Stimulated activated CD4-positive, alpha-beta T cell treated with anti-CD3 and anti-CD28 coated beads, Interleukin-15, amount 100 ng/mL, for 24 hours (primary cell): ENCODE measurements at regions not wholly inside any gene's neighbourhood (a gene's known extent, or its start where the extent isn't known, plus 50 kb on each side); places are given as distances from the start of the nearest gene placed in this dataset.

Experiments used
- DNase-seq: peaks from one replicate; pipeline ENCODE4 v3.0.0-alpha.2; 2020

- DNase-seq = no peak
Observed at GRCh38 chr18:1983746-1984515, 587.4 kb downstream of the METTL4 start.

- no peak for DNase-seq
Observed at GRCh38 chr18:1993866-1994265, 577.4 kb downstream of the METTL4 start.

GRCh38 chr18:1994471-1994870 lies 576.8 kb downstream of the METTL4 start:
- no peak for DNase-seq

GRCh38 chr18:1995041-1995612 lies 576.2 kb downstream of the METTL4 start:
- DNase-seq = no peak

GRCh38 chr18:1998121-1998520 lies 573.2 kb downstream of the METTL4 start:
- DNase-seq = no peak

GRCh38 chr18:1999387-1999786 lies 571.9 kb downstream of the METTL4 start:
- DNase-seq = no peak

- no peak for DNase-seq
Observed at GRCh38 chr18:2002151-2002550, 569.2 kb downstream of the METTL4 start.

- DNase-seq = no peak
Observed at GRCh38 chr18:2002604-2003003, 568.7 kb downstream of the METTL4 start.

- DNase-seq = no peak
Observed at GRCh38 chr18:2009942-2010697, 561.2 kb downstream of the METTL4 start.

- no peak for DNase-seq
Observed at GRCh38 chr18:2027016-2027415, 544.3 kb downstream of the METTL4 start.

GRCh38 chr18:2027756-2028155 lies 543.5 kb downstream of the METTL4 start:
- no peak for DNase-seq

- DNase-seq = no peak
Observed at GRCh38 chr18:2028986-2029385, 542.3 kb downstream of the METTL4 start.

- no peak for DNase-seq
Observed at GRCh38 chr18:2030647-2031046, 540.7 kb downstream of the METTL4 start.

- no peak for DNase-seq
Observed at GRCh38 chr18:2032036-2032435, 539.3 kb downstream of the METTL4 start.

- DNase-seq = no peak
Observed at GRCh38 chr18:2035056-2035455, 536.2 kb downstream of the METTL4 start.

GRCh38 chr18:2036086-2036485 lies 535.2 kb downstream of the METTL4 start:
- no peak for DNase-seq

GRCh38 chr18:2040279-2040678 lies 531.0 kb downstream of the METTL4 start:
- no peak for DNase-seq

GRCh38 chr18:2049986-2050385 lies 521.3 kb downstream of the METTL4 start:
- no peak for DNase-seq

GRCh38 chr18:2050702-2051201 lies 520.6 kb downstream of the METTL4 start:
- peak; percentile 2 for DNase-seq

- no peak for DNase-seq
Observed at GRCh38 chr18:2053490-2054089, 517.7 kb downstream of the METTL4 start.

- DNase-seq = no peak
Observed at GRCh38 chr18:2059336-2059735, 512.0 kb downstream of the METTL4 start.

GRCh38 chr18:2060086-2060485 lies 511.2 kb downstream of the METTL4 start:
- DNase-seq = no peak

- no peak for DNase-seq
Observed at GRCh38 chr18:2070631-2071030, 500.7 kb downstream of the METTL4 start.
